Stimulated activated CD4-positive, alpha-beta T cell treated with anti-CD3 and anti-CD28 coated beads, Interleukin-15, amount 100 ng/mL, for 24 hours (primary cell): ENCODE measurements at regions not wholly inside any gene's neighbourhood (a gene's known extent, or its start where the extent isn't known, plus 50 kb on each side); places are given as distances from the start of the nearest gene placed in this dataset.

Experiments used
- DNase-seq: peaks from one replicate; pipeline ENCODE4 v3.0.0-alpha.2; 2020

- DNase-seq: no peak
Measured at GRCh38 chr10:28812384-28813372, 135.4 kb downstream of the BAMBI start.

DNA sequence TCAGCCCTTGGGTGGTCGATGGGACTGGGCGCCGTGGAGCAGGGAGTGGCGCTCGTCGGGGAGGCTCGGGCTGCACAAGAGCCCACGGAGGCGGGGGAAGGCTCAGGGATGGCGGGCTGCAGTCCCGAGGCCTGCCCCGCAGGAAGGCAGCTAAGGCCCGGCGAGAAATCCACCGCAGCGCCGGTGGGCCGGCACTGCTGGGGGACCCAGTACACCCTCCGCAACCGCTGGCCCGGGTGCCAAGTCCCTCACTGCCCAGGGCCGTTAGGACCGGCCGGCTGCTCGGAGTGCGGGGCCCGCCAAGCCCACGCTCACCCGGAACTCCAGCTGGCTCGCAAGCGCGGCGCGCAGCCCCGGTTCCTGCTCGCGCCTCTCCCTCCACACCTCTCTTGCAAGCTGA lies 138.4 kb downstream of the BAMBI start:
- no peak for DNase-seq

- no peak for DNase-seq
Measured at GRCh38 chr10:28822719-28823464, 145.6 kb downstream of the BAMBI start.

GRCh38 chr10:28823501-28824075 lies 146.3 kb downstream of the BAMBI start:
- DNase-seq: no peak

- DNase-seq: no peak
Measured at GRCh38 chr10:28833313-28833712, 156.0 kb downstream of the BAMBI start.

DNA sequence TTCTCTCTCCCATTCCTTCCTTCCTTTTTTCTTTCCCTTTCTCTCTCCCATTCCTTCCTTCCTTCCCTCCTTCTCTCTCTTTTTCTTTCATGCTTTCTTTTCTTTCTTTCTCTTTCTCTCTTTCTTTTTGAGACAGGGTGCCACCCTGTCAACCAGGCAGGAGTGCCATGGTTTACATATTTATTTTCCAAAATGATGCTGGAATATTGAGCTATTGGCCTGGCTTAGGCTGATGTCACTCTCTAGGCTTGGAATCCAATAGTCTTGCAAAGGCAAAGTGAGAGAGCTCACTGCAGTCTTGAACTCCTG lies 159.1 kb downstream of the BAMBI start:
- no peak for DNase-seq

DNA sequence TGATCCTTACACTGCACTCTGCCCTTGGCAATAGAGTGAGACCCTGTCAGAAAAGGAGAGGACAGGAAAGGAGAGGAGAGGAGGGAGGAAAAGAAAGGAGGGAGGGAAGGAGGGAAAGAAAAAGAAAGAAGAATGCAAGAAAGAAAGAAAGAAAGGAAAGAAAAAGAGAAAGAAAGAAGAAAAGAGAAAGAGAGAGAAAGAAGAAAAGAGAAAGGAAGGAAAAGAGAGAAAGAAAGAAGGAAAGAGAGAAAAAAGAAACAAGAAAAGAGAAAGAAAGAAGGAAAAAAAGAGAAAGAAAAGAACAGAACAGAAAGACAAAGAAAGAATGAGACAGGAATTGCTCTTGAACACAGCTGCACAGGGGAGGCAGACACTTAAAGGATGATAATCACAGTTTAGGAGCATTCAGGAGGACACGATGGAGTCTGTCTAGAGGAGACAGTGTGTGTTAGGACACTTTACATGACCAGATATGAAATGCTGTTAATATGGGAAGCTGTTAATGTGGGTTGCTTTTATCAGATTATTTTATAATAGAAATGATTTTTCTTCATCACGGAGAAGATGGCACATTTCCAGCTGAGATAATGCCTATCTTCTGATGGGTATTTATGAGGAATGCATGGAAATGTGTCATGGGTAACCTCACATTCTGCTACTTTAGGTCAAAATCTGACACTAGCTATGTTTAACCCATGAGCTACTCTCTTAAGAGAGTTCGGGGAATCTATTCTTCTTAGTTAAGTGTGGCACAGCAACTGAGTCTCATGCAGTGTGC lies 160.5 kb downstream of the BAMBI start:
- DNase-seq: no peak

GRCh38 chr10:28838908-28839307 lies 161.6 kb downstream of the BAMBI start:
- DNase-seq: no peak

DNA sequence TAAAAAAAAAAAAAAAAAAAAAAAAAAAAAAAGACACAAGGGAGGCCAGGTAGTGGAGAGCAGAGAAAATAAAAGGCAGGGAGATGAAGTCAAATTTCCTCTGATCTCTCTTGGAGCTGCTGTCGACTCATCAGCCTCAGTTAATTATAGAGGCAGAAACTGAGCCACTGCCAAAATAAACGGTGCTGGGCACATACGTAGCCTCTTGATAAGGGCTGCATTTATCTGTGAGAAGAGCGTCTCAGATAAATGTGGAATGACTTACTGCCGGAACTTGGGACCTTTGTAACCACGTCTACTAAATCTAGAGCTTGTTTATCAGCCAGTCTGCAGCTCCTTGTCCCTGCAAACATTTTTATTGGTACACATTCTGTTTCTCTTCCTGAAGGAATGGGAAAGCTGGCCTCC lies 162.3 kb downstream of the BAMBI start:
- DNase-seq: no peak

- DNase-seq: no peak
Measured at GRCh38 chr10:28840202-28840601, 162.9 kb downstream of the BAMBI start.

DNA sequence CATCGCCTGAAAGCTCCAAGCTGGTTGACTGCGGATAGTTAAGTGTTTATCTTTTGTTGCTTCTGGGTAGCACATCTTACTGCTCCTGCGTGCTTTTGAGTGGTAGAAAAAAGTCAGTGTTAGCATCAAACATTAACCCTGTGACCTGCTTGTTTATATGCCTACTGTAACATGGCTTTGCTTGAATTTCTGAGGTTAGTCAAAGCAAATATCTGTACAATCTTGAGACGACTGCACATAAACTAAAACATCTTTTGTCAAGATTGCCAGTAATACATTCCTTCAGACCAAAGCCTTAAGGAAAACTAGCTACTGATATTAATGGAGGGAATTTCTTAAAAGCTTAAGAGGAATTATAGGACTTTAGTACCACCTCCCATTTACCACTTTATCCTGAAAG lies 163.7 kb downstream of the BAMBI start:
- no peak for DNase-seq

DNA sequence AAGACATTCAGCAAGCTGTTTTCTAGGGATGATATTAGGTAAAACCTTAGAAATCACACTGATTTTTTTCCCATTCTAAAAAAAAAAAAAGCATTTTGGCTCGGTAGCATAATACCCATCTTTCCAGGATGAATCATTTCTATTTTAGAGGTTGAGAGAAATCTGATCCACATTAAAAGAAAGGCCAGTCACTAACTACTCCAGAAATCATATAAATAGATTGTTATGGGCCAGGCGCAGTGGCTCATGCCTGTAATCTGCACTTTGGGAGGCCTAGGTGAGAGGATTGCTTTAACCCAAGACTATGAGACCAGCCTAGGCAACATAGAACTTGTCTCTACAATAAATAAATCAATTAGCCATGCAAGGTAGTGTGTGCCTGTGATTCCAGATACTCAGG lies 164.3 kb downstream of the BAMBI start:
- DNase-seq: no peak

GRCh38 chr10:28842321-28842720 lies 165.0 kb downstream of the BAMBI start:
- DNase-seq: no peak

DNA sequence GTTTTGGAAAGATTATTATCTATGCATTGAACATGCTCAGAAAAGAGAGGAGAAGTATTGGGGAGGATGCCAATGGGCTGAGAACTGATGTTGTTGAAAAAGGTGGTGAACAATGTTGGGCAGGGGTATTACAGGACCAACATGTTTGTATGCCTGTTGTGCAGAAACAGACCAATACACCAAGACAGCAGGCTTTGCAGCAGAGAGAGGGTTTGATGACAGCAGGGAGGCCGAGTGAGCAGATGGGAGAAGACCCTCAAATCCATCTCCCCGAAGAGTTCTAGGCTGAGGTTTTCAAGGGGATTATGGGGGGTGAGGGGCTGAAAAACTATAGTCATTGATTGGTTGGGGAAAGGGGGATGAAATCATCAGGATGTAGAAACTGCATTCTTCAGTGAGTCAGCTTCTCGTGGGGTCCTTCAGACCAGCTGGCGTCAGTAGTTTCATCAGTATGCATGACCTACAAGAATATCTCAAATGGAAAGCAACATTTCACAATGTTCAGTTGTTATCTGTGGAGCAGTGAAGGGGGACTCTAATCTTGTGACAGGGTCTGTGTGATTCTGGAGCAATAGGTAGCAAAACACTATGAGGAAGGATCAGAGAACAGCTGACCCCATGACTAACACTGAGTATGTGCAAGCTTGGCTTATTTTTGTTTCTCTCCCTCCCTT lies 167.8 kb downstream of the BAMBI start:
- no peak for DNase-seq

DNA sequence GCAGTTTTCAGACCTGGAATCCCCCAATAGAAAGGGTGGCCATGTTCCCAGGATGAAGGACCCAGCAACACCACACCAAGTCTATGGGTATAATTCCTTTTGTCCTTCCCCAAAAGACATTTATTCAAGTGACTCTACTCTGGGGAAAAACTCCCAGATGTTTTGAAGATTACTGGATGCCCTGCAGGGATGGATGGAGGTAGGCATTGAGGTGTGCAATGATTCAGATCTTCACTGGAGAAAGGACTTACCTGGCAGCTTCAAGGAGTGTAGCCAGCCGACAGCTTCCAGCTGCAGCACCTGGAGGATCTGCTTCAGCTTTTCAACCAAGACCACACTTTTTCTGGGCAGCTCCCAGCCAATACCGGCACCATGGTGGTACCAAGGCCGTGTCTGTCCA lies 172.0 kb downstream of the BAMBI start:
- DNase-seq: no peak

GRCh38 chr10:28849821-28850220 lies 172.5 kb downstream of the BAMBI start:
- no peak for DNase-seq

DNA sequence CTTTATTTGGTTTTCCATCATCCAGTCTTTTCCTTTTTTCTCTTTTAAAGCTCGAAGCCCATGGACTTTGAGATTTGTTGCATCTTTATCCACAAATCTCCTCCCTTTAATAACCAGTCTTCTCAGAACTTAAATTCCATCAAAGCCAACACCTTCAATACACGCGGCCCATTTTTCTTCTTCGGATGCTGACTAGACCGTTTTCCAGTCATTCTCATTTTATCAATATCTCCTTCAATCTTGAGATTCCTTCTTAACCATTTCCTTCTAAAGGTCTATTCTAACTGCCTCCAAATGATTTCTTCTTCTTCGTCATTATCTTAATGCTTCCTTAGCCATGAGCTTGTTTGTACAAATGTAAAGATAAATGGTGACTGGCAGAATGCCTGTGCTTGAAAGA lies 173.5 kb downstream of the BAMBI start:
- no peak for DNase-seq

GRCh38 chr10:28853195-28853594 lies 175.9 kb downstream of the BAMBI start:
- no peak for DNase-seq

GRCh38 chr10:28857164-28857563 lies 179.8 kb downstream of the BAMBI start:
- DNase-seq: no peak

DNA sequence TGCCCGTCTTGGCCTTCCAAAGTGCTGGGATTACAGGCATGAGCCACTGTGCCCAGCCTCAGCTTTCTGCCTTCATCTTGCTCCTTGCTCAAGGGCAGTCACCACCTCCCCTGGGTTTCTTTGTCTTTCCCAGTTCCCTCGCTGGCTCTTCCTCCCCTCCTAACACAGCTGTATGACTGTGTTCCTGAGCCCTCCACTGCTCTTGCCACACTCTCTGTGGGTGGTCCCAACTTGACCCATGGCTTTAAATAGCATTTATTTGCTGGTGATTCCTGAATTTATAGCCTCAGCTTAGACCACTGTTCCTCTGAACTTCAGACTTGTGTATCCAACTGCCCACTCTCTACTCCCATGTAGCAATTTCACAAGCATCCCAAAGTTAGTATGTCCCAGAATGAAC lies 181.3 kb downstream of the BAMBI start:
- DNase-seq: no peak

DNA sequence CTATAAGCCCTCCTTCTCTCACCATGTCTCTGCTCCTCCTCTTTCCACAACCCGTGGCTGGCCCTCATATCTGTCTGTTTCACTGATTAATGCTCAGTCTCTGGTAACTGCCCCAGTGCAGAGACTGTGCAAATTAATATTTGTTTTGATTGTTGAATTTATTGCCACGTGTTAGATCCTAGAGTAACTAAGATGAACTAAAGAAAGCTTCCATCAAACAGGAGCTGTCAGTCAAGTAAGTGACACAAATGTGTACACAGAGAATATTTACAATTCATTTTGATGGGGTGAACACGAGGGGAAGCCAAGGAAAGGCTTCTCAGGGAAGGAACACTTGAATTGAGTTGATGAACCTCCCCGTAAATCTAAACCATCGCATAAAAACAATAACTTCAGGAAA lies 182.5 kb downstream of the BAMBI start:
- no peak for DNase-seq

GRCh38 chr10:28862219-28862618 lies 184.9 kb downstream of the BAMBI start:
- DNase-seq: no peak
